ENCODE measurements at regions not wholly inside any gene's neighbourhood (a gene's known extent, or its start where the extent isn't known, plus 50 kb on each side); places are given as distances from the start of the nearest gene placed in this dataset.

DNA sequence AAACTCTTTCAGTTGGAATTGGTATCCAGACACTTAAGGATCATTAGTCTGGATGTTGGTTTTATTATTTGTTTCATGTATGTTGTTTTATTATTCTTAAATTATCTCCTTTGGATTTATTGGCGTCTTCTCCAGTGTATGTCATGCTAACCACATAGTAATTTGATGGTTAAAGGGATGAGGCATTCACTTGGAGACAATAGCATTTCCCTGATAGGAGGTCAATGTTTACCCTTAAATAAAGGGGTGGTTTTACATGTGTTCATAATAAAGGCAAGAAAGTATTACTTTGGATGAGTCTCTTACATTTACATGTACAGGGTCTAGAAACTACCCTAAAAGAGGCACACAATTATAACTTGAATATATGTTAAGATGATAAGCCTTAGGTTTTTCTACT is 51.2 kb upstream of the RNF144B start:
- no peak for DNase-seq

DNA sequence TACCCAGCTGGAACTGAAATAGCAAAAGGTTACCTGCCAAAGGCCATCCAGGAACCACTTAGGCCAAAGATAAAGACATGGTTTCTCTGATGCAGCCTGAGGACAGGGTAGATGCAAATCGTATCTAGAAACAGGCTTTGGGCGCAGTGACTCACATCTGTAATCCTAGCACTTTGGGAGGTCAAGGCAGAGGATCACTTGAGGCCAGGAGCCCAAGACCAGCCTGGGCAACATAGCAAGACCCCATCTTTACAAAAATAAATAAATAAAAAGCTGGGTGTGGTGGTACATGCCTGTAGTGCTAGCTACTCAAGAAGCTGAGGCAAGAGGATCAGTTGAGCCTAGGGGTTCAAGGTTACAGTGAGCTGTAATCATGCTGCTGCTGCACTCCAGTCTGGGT is 52.9 kb upstream of the RNF144B start:
- no peak for DNase-seq

DNA sequence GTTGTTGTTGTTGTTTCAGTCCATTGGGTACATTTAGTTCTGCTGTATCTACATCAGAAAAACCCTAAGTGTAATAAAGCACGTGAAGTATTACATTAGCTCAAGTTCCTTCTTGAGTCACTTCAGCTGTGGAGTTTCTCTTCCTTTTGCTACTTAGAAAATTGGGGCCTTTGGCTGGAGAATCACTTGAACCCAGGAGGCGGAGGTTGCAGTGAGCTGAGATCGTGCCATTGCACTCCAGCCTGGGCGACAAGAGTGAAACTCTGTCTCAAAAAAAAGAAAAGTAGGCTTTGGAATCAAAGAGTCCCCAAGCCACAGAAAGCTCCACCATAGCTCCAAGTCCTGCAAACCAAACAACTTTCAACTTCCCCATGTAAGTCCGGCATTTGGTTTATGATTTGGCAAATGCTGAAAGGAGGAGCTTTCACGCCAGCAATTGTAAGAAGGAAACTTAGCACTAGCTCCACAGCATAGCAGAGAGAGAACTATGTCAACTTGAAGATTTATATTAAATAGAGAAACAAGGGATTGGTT is 56.5 kb upstream of the RNF144B start:
- no peak for DNase-seq

DNA sequence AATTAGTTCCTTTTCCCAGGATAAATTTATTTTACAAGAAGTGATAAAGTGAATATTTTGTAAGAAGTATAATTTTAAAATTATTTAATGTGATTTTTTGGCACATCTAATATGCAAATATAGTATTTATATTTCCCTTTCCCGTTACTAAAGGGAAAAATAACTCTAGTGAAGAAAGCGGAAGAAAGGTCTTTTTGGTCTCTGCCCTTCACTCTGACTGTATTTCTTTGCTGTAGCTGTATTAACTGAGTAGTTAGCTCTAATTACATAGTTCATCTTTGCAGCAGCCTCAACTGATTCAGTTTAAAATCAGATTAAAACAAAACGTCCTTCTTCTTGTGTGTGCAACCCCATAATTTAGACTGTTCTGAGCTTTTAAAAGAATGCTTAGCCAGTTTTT is 57.4 kb upstream of the RNF144B start:
- no peak for DNase-seq

DNA sequence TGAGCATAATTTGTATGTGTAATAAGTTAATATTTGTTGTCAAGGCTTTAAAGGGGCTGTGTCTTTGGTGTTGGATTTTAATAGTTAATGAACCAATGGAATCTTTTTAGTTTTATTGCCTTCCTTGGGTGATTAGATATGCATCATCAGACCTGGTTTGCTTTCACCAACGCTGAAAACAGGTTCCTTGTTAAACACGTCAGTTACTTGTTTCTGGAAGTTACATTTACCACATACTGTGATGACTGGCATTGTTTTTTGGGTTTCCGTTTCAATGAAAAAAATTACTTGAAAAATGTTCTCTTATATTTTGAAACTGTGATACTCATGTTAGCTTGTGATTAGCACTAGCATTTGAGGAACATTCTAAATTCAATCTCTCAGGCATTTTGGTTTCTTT is 58.6 kb upstream of the RNF144B start:
- no peak for DNase-seq

DNA sequence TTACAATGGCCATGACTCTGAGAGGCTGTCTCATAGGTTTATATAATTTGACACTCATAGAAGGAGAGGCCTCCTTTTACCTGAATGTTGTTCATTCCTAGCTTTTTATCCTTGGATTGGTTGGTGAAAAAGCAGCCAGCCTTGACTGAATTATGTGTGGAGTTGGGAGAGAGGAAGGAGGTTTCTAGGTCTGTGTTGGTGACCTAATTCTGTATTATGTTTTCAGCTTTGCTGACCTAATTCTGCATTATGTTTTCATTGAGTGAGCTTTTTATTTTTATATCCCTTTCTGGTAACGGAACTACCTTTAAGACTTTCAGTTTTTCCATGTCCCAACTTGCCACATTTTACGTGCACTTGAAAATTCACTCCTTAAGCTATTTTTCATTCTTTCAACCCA is 59.1 kb upstream of the RNF144B start:
- no peak for DNase-seq

DNA sequence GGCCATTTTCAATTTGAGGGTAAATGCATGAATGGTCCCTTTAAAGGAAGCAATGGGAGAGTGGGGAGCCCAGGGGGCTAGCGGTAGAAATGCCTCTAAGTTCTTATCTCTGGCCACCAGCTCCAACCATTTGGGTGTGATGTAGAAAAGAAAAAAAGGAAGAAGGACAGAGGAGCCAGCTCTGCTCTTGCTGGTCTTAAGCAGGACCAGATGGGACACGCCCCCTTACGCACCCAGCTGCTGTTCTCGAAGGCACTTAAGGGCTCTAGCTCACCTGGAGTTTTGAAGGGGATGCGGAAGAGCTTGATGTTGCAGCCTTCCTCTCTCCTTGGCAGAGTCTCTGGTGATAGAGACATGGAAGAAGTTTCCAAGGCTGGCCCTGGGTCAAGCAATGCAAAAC is 59.5 kb upstream of the RNF144B start:
- peak; percentile 52 for DNase-seq

DNA sequence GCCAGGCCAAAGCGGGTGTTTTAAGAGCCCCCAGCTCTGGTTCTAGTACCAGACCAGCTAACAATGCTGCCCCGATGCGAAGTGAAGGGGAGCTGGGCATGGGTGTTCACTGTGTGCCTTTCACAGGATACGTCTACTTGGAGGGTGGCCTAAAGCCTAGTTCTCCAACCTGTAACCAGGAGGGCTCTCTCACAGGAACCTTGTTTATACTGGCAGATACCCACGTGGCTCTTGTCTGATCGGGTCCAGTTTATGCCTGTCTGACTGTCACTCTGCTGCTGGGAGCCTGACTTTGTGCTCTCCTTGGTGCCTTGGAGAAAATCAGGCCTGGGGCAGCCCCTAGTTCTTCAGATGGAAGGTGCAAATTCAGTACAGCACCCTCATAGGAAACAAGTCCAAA is 60.2 kb upstream of the RNF144B start:
- DNase-seq = no peak

DNA sequence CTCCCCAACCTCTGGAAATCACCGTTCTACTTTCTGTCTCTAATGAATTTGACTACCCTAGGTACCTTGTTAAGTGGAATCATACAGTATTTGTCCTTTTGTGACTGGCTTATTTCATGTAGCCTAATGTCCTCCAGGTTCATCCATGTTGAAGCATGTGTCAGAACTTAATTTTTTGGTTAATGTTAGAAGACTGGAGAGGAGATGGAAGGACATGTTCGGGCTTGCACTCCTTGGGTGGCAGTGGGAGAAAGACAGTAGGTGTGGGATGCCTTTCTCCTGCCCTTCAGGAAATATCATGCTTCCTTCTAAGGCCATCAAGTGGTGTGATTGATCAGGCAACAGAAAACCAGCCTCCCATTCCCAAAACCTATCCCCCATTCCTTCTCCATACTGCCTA is 61.1 kb upstream of the RNF144B start:
- DNase-seq = no peak

DNA sequence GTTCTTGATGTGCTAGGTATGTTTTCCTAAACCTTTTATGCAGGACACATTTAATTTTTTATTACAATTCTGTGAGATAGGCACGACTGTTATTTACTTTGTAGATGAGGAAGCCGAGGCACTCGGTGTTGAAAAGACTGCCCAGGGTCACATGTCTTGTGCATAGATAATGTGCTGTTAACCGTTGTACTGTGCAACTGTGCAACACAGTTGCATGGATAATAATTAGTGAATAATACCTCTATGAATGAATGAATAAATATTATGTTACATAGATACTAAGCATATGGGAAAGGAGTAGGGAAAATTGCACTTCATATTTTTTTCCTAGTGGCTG is 60.3 kb upstream of the DEK start:
- DNase-seq = no peak

DNA sequence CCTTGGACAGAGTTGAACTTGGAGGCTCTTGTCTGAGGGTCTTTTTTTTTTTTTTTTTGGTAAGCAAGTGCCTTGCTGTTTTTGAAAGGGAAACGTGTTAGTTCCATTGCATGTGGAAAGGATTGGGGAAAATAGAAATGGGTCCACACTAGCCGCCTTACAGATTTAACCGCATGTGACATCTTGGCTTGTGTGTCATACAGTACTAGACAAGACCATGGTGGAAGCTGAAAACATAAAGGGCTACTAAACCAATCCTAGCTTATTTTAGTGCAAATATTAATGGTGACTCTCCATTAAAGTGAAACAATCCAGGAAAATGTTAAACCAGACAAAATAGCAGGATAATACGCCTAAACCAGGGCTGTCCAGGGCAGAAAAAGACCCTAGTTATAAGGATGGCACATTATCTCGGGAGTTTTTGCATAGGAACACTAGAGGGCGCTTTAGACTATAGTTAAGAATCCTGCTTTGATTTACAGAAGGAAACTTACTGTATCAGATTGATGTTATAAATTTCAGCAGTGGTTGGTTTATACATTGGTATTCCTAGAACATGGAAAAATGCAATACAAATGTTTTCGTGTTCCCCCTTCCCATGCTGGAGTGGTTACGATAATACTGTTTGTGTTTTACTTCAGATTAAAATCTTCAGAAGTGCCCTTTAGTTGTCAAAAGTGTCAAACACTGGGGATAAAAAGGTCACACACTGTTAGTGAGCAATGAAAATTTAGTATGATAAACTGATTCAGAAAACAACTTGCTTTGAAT is 59.8 kb upstream of the DEK start:
- DNase-seq = no peak

DNA sequence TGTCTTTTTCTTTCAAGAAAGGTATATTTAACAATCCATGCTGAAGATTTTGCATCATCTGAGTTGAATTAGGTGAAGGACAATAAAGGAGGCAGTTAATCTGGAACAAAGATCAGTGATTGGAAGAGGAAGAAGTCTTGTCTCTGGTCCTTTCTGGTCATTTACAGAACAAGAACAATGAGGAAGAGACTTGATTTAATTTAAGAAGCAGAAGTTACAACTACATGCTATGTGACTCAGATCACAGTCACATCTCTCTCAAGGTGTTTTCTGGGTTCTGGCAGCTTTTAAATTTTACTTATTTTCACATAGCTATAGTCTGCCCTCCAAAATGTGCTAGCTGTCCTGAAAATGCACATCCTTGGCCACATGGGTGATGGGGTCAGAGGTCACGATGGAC is 53.5 kb upstream of the DEK start:
- no peak for DNase-seq

DNA sequence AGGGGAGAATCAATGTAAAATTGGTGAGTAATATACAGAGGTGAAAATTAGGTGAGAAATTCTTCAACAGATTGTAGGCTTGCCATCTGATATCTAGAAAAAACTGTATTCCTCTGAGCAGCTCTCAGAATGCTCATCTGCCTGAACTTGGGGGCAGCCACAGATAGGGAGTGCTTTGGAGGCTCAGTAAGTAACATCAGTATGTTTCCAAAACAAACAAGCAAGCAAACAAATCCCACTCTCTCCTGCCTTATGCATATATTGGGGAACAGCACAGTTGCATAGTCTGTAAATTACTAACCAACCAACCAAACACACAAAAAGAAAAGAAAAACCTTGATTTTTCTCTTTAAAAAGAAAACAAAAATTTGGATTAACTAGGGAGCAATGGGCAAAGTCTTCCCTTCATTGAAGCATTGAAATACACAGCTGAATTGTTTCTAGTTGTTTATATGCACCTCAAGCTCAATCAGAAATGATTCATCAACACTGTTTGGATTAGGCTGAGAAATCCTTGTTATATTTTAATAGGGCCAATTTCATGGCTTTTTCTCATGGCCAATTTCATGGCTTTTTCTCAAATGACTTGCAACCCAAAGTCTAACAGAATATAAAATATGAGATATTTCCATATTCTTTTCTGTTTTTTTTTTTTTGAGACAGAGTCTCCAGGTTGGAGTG is 50.1 kb upstream of the DEK start:
- no peak for DNase-seq

Data from NCI-H510A (cell line).